GM18511 (cell line): ENCODE measurements at regions not wholly inside any gene's neighbourhood (a gene's known extent, or its start where the extent isn't known, plus 50 kb on each side); places are given as distances from the start of the nearest gene placed in this dataset.

Experiments
- ATAC-seq: cut with Tn5 transposase; IDR thresholded peaks from one replicate; pipeline ENCODE4 v1.9.1; 2021; ENCODE audit warnings: mild to moderate bottlenecking, moderate library complexity; ENCODE audit not compliant: unreplicated experiment

GRCh38 chr13:30359991-30360390 is 52.6 kb upstream of the KATNAL1 start:
- ATAC-seq = no peak

- ATAC-seq = no peak
Observed at GRCh38 chr13:30360586-30360985, 53.2 kb upstream of the KATNAL1 start.

- no peak for ATAC-seq
Observed at GRCh38 chr13:30362005-30362788, 54.8 kb upstream of the KATNAL1 start.

GRCh38 chr13:30362869-30363268 is 55.5 kb upstream of the KATNAL1 start:
- no peak for ATAC-seq

- no peak for ATAC-seq
Observed at GRCh38 chr13:30363725-30364124, 56.4 kb upstream of the KATNAL1 start.

GRCh38 chr13:30364133-30364532 is 56.8 kb upstream of the KATNAL1 start:
- ATAC-seq = no peak

- ATAC-seq = no peak
Observed at GRCh38 chr13:30364876-30365275, 57.4 kb upstream of the UBE2L5 start.

- no peak for ATAC-seq
Observed at GRCh38 chr13:30366088-30366487, 56.2 kb upstream of the UBE2L5 start.

- ATAC-seq = no peak
Observed at GRCh38 chr13:30367296-30367695, 55.0 kb upstream of the UBE2L5 start.

- ATAC-seq = no peak
Observed at GRCh38 chr13:30370146-30370545, 52.1 kb upstream of the UBE2L5 start.

GRCh38 chr13:30370916-30371521 is 51.3 kb upstream of the UBE2L5 start:
- ATAC-seq = no peak

- peak; percentile 69 for ATAC-seq
Observed at GRCh38 chr13:30371649-30372265, 50.5 kb upstream of the UBE2L5 start.
